H1 (cell line): ENCODE measurements at regions not wholly inside any gene's neighbourhood (a gene's known extent, or its start where the extent isn't known, plus 50 kb on each side); places are given as distances from the start of the nearest gene placed in this dataset.
"Not testable (repeated sequence)": the region's sequence is repeated elsewhere in the genome, so short reads cannot be mapped to it uniquely, and the experiment has no call there.

ENCODE experiments used
- CTCF ChIA-PET: fragments of 300-600 bp; sonication (Branson Sonifier 250); formaldehyde crosslinking; loops from one replicate; lab custom pipeline; 2021; ENCODE audit not compliant: partially characterized antibody; lab: Charles Lee
- POLR2A ChIA-PET: fragments of 300-600 bp; sonication (Branson Sonifier 250); formaldehyde crosslinking; loops from one replicate; lab custom pipeline; 2021; ENCODE audit warnings: inconsistent platforms; ENCODE audit not compliant: partially characterized antibody; lab: Charles Lee
- DNase-seq, 2 experiments: peaks; one replicate each; pipeline versions ENCODE4 v3.0.0 to v3.0.0-alpha.2; 2010 to 2022; ENCODE audit warnings: low spot score in 2 of 2, low read depth in 1 of 2, mixed read lengths in 1 of 2
- FAIRE-seq: peaks from 2 replicates; lab custom pipeline; 2011; peaks lifted over from hg19 to GRCh38; lab: Jason Lieb, UNC
- H2AFZ ChIP-seq: 2 replicates; pipeline ENCODE4 v1.8.1; 2012; ENCODE audit warnings: low read length, inconsistent platforms
- H2AK5ac ChIP-seq: 2 replicates; pipeline ENCODE4 v1.6.1; 2013; ENCODE audit warnings: low read depth, low read length
- H2BK120ac ChIP-seq: replicated peaks from 2 replicates; pipeline ENCODE3; 2013; ENCODE audit warnings: low read depth, low read length, inconsistent platforms
- H2BK12ac ChIP-seq: 2 replicates; pipeline ENCODE4 v1.6.1; 2013; ENCODE audit warnings: low read depth, low read length
- H2BK15ac ChIP-seq: 2 replicates; pipeline ENCODE4 v1.6.1; 2013; ENCODE audit warnings: low read length
- H2BK20ac ChIP-seq: 2 replicates; pipeline ENCODE4 v1.6.1; 2013; ENCODE audit warnings: low read length
- H2BK5ac ChIP-seq: 2 replicates; pipeline ENCODE4 v1.6.1; 2013; ENCODE audit warnings: low read depth, low read length
- H3K14ac ChIP-seq: 2 replicates; pipeline ENCODE4 v1.6.1; 2013; ENCODE audit warnings: inconsistent platforms; ENCODE audit not compliant: insufficient read length
- H3K18ac ChIP-seq: 2 replicates; pipeline ENCODE4 v1.6.1; 2013; ENCODE audit warnings: low read length; ENCODE audit errors: extremely low read depth
- H3K23ac ChIP-seq: 2 replicates; pipeline ENCODE4 v1.6.1; 2013; ENCODE audit warnings: inconsistent platforms; ENCODE audit not compliant: insufficient read length
- H3K23me2 ChIP-seq: 2 replicates; pipeline ENCODE4 v1.6.1; 2013; ENCODE audit warnings: low read depth, low read length
- H3K27ac ChIP-seq: 2 replicates; pipeline ENCODE4 v1.6.1; 2011; ENCODE audit warnings: low read depth, low read length, inconsistent platforms
- H3K27me3 ChIP-seq, 4 experiments: replicated peaks in 1 of 4; 1 replicate in 1 of 4; 2 replicates in 3 of 4; pipeline versions ENCODE4 v1.6.1 to v1.8.1; 2011 to 2013; ENCODE audit warnings: low read length in 3 of 4, mild to moderate bottlenecking in 3 of 4, inconsistent platforms in 2 of 4, mixed read lengths in 2 of 4, moderate library complexity in 1 of 4; ENCODE audit not compliant: control insufficient read depth in 3 of 4, insufficient read depth in 3 of 4; ENCODE audit errors: extremely low read depth in 1 of 4
- H3K36me3 ChIP-seq, 4 experiments: 2 replicates each; pipeline versions ENCODE4 v1.6.1 to v1.8.1; 2011 to 2013; ENCODE audit warnings: mild to moderate bottlenecking in 4 of 4, low read length in 3 of 4, moderate library complexity in 2 of 4, control low read depth in 1 of 4, inconsistent platforms in 1 of 4; ENCODE audit not compliant: insufficient read depth in 4 of 4, control insufficient read depth in 2 of 4
- H3K4ac ChIP-seq: replicated peaks from 2 replicates; pipeline ENCODE3; 2013; ENCODE audit warnings: low read length, low read depth, mixed read lengths, inconsistent platforms; ENCODE audit not compliant: insufficient read length
- H3K4me1 ChIP-seq, 4 experiments: replicated peaks in 1 of 4; 1 replicate in 1 of 4; 2 replicates in 3 of 4; pipeline versions ENCODE4 v1.6.1 to v1.8.1; 2011 to 2013; ENCODE audit warnings: low read length in 3 of 4, inconsistent platforms in 2 of 4, mixed read lengths in 1 of 4; ENCODE audit not compliant: insufficient read depth in 4 of 4, control insufficient read depth in 3 of 4
- H3K4me2 ChIP-seq, 2 experiments: 2 replicates each; pipeline versions ENCODE4 v1.6.1 to v1.8.1; 2011 to 2013; ENCODE audit warnings: low read depth in 2 of 2, low read length in 2 of 2, control low read depth in 1 of 2, inconsistent platforms in 1 of 2, mild to moderate bottlenecking in 1 of 2; ENCODE audit not compliant: insufficient read depth in 1 of 2
- H3K4me3 ChIP-seq, 4 experiments: fragments of 200-600, 300-600 bp in 1 of 4; sonication (generic), shearing (Covaris generic), sonication (Bioruptor Twin) in 1 of 4; 2 replicates each; pipeline versions ENCODE4 v1.5.1 to v1.8.1; 2011 to 2016; ENCODE audit warnings: low read length in 4 of 4, low read depth in 3 of 4, control low read depth in 2 of 4, inconsistent platforms in 2 of 4, mild to moderate bottlenecking in 2 of 4, mixed read lengths in 1 of 4, moderate library complexity in 1 of 4; ENCODE audit not compliant: insufficient read depth in 2 of 4; ENCODE audit errors: extremely low read depth in 1 of 4
- H3K56ac ChIP-seq: replicated peaks from 2 replicates; pipeline ENCODE3; 2013; ENCODE audit warnings: low read depth, mild to moderate bottlenecking, mixed read lengths, low read length, inconsistent platforms; ENCODE audit not compliant: insufficient read length
- H3K79me1 ChIP-seq: 2 replicates; pipeline ENCODE4 v1.6.1; 2013; ENCODE audit warnings: low read depth, low read length, control low read depth
- H3K79me2 ChIP-seq, 2 experiments: 2 replicates each; pipeline versions ENCODE4 v1.6.1 to v1.8.1; 2012 to 2013; ENCODE audit warnings: low read length in 2 of 2, mild to moderate bottlenecking in 2 of 2, inconsistent platforms in 1 of 2; ENCODE audit not compliant: insufficient read depth in 2 of 2, control insufficient read depth in 1 of 2
- H3K9ac ChIP-seq, 4 experiments: replicated peaks in 1 of 4; 1 replicate in 1 of 4; 2 replicates in 3 of 4; pipeline versions ENCODE4 v1.6.1 to v1.8.1; 2011 to 2013; ENCODE audit warnings: low read depth in 3 of 4, low read length in 3 of 4, control low read depth in 2 of 4, mild to moderate bottlenecking in 2 of 4, moderate library complexity in 2 of 4, inconsistent platforms in 1 of 4; ENCODE audit errors: extremely low read depth in 1 of 4
- H3K9me3 ChIP-seq, 2 experiments: 2 replicates each; pipeline versions ENCODE4 v1.6.1 to v1.8.1; 2012 to 2013; ENCODE audit warnings: mild to moderate bottlenecking in 2 of 2, moderate library complexity in 2 of 2, control low read depth in 1 of 2, inconsistent platforms in 1 of 2, low read depth in 1 of 2, low read length in 1 of 2, mixed read lengths in 1 of 2; ENCODE audit not compliant: insufficient read depth in 2 of 2
- H4K20me1 ChIP-seq, 2 experiments: replicated peaks in 1 of 2; 2 replicates each; pipeline versions ENCODE3 to v1.8.1; 2011 to 2013; ENCODE audit warnings: inconsistent platforms in 2 of 2, low read length in 2 of 2, mild to moderate bottlenecking in 1 of 2; ENCODE audit not compliant: insufficient read depth in 2 of 2, control insufficient read depth in 1 of 2
- H4K5ac ChIP-seq: 2 replicates; pipeline ENCODE4 v1.6.1; 2013; ENCODE audit warnings: low read length, low read depth, mixed read lengths, inconsistent platforms; ENCODE audit not compliant: insufficient read length
- H4K8ac ChIP-seq: 2 replicates; pipeline ENCODE4 v1.8.0; 2013; ENCODE audit warnings: mild to moderate bottlenecking, moderate library complexity, low read length, inconsistent platforms; ENCODE audit not compliant: insufficient read depth; ENCODE audit errors: extremely low read depth
- H4K91ac ChIP-seq: replicated peaks from 2 replicates; pipeline ENCODE3; 2013; ENCODE audit warnings: low read length, mixed read lengths, inconsistent platforms; ENCODE audit not compliant: insufficient read length
- WGBS, 2 experiments: shearing (Covaris generic) in 1 of 2; methylation state at CpG; one replicate each; pipeline versions ENCODE4 v1.1.6 to v1.1.7; 2013 to 2015; ENCODE audit warnings: low lambda C conversion rate in 2 of 2, mixed read lengths in 2 of 2, inconsistent platforms in 1 of 2, low coverage in 1 of 2, missing lambda C conversion rate in 1 of 2; ENCODE audit not compliant: insufficient replicate concordance in 2 of 2, insufficient coverage in 1 of 2, insufficient read length in 1 of 2; ENCODE audit errors: extremely low coverage in 1 of 2, missing lambda C conversion rate in 1 of 2; 5-methylcytosine and 5-hydroxymethylcytosine counted together

- H3K79me2 ChIP-seq, CTCF ChIA-PET, H3K4me1 ChIP-seq, H3K4ac ChIP-seq, H3K36me3 ChIP-seq, FAIRE-seq, H3K27ac ChIP-seq, H3K4me3 ChIP-seq, H3K18ac ChIP-seq, H4K91ac ChIP-seq, H4K20me1 ChIP-seq, H3K79me1 ChIP-seq, H3K9me3 ChIP-seq, H2BK15ac ChIP-seq, H4K5ac ChIP-seq, DNase-seq, H3K56ac ChIP-seq, H3K14ac ChIP-seq, H3K27me3 ChIP-seq, H2AFZ ChIP-seq, H2AK5ac ChIP-seq, H2BK120ac ChIP-seq, H2BK5ac ChIP-seq, POLR2A ChIA-PET, H3K23me2 ChIP-seq, H3K4me2 ChIP-seq, H2BK20ac ChIP-seq, H3K23ac ChIP-seq, H2BK12ac ChIP-seq, H4K8ac ChIP-seq, H3K9ac ChIP-seq: not testable (repeated sequence)
- WGBS, 2 experiments, result 85% methylated on average over 3 of the region's 4 CpGs; no CpG with 5 or more reads in 1 of the 2 experiments
Measured at GRCh38 chr2:87461671-87462070, 286.2 kb upstream of the PLGLB2 start.

GRCh38 chr2:87464219-87464618 lies 283.7 kb upstream of the PLGLB2 start:
- H3K36me3 ChIP-seq, H3K9me3 ChIP-seq, POLR2A ChIA-PET, H2BK5ac ChIP-seq, H3K4me2 ChIP-seq, H3K4me1 ChIP-seq, H2AFZ ChIP-seq, H3K23ac ChIP-seq, H2AK5ac ChIP-seq, H3K27me3 ChIP-seq, H2BK15ac ChIP-seq, H3K23me2 ChIP-seq, H3K27ac ChIP-seq, H2BK12ac ChIP-seq, H4K8ac ChIP-seq, H3K79me1 ChIP-seq, H4K20me1 ChIP-seq, H3K14ac ChIP-seq, H3K4ac ChIP-seq, DNase-seq, H2BK20ac ChIP-seq, H3K18ac ChIP-seq, H3K4me3 ChIP-seq, H2BK120ac ChIP-seq, H3K79me2 ChIP-seq, H3K9ac ChIP-seq, FAIRE-seq, H4K91ac ChIP-seq, H3K56ac ChIP-seq, CTCF ChIA-PET, H4K5ac ChIP-seq: not testable (repeated sequence)
- WGBS, 2 experiments, result 90% methylated on average over 1 of the region's 2 CpGs; no CpG with 5 or more reads in 1 of the 2 experiments
